Stimulated activated CD4-positive, alpha-beta T cell treated with anti-CD3 and anti-CD28 coated beads, Interleukin-4, amount 100 ng/mL, for 1 hour (primary cell): ENCODE measurements at regions not wholly inside any gene's neighbourhood (a gene's known extent, or its start where the extent isn't known, plus 50 kb on each side); places are given as distances from the start of the nearest gene placed in this dataset.
"Not testable (repeated sequence)": the region's sequence is repeated elsewhere in the genome, so short reads cannot be mapped to it uniquely, and the experiment has no call there.

Experiments
- DNase-seq: peaks from one replicate; pipeline ENCODE4 v3.0.0-alpha.2; 2020

DNA sequence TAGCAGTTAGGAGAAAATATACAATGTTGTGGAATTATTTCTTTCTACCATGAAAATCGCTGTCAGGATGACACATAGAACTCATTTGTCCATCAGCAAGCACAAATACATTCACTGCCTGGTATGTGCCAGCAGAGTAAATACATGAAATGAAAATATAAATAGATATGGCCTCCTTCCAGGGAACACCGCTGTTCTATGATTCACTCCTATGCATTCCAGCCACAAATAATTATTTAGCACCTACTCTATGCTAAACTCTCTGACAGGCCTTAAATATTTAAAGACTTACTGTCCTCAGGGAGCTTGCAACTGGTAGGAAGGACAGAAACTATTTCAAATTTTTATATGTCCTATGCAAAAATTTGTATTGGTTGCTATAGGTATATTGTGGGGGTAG, 975.0 kb upstream of the NCAM2 start:
- no peak for DNase-seq

DNA sequence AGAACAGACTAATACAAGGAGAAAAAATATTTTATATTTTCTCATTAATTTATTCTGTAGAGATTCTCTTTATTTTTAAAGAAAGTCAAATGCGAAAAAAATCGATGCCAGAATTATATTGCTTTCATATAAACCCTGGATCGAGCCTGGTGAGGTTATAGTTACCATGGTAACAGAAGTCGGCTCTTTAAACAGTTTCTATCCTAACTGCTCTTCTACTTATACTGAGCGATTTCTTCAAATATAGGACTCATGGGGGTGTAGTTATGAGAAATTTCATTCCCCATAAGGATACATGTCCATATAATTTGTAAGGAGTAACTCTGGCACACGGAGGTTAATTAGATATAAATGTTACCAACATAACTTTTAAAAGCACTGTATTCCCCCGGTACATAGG, 973.5 kb upstream of the NCAM2 start:
- no peak for DNase-seq

DNA sequence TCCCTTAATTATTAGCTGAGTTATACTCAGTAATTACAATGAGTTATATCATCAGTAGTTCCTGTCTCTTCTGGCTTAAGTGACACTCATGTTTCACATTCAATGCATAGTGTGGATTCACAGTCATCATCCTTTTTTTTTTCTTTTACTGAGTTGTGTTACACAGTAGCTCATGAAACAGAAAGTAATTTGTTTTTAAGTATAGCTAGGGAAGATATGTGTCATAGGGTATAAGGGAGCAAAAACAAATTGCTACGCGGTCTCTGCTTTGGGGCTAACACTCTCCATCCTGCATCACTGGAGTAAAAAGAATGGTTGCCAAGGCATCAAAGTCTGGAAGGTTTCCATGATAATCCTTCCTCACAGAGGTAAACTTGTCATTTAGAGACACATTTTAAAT, 971.7 kb upstream of the NCAM2 start:
- DNase-seq = no peak

DNA sequence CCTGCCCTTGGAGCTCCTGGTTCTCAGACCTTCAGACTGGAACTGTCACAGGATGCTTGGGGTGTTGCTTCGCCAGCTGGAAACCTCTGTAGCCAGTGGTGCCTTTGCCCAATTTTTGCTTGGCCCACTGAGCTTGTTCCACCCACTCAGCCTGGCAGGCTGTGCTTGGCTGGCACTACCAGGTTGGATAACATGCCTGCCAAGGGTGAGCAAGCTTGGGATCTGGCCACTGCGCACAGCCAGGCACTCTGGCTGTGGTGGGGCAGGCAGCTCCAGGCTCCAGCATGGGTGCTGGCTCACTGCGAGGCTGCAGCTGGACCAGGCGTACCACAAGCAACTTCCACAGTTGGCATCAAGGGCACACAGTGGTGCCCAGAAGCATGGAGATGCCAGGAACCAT, 967.8 kb upstream of the NCAM2 start:
- DNase-seq = no peak

DNA sequence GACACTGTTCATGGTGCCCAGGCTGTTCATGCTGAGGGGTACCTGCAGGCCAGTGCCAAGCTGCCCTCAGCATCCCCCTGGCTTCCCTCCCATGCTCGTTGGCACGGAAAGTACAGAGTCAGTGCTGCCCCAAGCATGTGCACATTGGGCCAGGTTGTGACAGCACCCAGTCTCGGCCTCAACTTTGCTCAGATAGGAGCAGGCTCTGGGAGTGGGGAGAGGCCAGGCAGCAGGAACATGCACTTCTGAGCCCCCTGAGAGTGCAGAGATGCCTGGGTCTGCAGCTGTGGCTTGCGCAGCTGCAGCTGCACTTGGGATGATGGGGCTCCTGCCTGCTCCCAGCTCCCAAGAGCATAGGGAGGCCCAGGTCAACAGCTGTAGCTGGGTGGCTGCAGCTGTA, 966.4 kb upstream of the NCAM2 start:
- no peak for DNase-seq

DNA sequence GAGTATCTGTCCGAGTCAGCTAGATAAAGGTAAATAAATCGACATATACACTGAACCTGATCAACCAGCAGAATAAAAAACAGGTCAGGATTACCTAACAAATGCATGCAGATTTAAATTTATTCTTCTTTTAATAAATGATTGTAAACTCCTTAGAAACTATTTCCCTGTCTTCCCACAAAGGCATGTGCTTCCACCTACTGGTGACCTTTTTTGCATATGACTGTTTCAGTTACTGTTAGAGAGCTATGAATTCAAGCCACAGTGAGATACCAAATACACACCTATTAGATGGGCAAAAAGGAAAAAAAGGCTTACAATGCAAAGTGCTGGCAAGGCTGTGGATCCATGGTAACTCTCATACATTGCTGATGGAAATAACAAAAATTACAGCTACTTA, 957.4 kb upstream of the NCAM2 start:
- no peak for DNase-seq

DNA sequence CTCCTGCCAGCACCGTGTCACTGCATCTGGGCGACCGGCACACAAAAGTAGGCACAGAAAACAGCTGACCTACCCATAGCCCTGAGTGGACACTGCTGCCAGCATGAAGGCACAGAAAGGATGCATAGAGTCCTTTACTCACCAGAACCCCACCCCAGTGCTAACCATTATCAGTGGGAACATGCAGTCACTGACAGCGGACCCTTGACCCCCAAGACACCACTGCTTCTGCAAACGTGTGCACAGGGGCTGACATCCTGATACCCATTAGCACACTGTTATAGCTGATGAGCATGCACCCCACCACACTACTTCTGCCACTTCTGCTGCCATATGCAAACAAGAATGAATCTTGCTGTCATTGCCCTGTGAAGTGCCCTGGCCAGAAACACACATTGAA, 953.0 kb upstream of the NCAM2 start:
- no peak for DNase-seq

DNA sequence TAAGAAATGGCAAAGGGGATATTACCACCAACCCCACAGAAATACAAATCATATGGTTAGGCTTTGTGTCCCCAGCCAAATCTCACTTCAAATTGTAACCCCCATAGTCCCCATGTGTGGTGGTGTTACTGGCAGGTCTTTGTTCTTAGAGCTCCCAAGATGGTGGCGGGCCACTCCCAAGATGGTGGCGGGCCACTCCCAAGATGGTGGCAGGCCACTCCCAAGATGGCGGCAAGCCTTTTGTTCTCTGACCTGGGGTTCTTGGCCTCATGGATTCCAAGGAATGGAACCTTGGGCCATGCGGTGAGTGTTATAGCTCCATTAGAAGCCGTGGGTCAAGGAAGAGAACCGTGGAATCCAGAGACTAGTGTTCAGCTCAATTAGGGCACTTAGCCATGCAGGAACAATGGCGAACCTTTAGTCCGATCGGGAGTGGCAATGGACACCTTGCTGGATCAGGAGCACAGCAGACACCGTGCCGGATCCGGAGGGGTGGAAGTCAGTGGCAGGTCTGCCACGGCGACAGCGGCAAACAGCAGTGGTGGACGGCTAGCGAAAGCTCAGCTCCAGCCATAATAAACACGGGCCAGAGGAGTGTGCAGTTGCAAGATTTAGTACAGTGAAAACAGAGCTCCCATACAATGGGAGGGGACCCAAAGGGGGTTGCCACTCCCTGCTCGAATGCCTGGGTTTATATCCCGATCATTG, 949.9 kb upstream of the NCAM2 start:
- not testable (repeated sequence) for DNase-seq

DNA sequence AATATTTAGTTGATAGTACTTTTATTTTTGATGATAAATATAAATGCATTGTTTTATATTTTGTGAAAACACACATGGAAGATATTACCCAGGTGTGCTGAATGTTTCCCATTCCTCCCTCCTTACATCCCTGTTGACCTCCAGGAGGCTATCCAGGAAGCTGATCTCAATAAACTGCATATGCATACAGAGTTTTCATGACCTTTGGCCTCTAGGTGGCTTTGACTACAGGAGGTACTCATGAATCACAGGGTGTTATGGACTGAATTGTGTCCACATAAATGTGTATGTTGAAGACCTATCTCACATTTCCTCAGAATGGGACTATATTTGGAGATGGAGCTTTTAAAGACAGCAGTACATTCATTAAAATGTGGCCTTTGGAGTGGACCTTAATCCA, 914.9 kb upstream of the NCAM2 start:
- no peak for DNase-seq

DNA sequence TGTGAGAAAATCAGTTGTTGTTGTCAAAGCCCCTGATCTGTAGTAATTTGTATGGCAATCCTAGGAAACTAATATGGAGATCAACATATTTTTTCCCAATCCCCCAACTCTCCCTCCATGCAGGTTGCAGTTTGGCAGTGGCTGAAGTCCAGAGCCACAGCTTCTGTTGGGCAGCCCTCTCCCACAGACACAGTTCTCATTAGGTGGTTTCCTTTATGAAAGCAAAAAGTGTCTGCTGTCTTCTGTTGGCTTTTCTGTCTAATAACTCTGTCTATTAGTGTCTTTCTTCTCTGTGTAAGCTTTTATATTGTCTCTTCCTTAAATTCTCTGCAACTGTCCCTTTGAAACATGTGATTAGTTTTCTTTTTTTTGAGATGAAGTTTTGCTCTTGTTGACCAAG, 914.3 kb upstream of the NCAM2 start:
- no peak for DNase-seq

DNA sequence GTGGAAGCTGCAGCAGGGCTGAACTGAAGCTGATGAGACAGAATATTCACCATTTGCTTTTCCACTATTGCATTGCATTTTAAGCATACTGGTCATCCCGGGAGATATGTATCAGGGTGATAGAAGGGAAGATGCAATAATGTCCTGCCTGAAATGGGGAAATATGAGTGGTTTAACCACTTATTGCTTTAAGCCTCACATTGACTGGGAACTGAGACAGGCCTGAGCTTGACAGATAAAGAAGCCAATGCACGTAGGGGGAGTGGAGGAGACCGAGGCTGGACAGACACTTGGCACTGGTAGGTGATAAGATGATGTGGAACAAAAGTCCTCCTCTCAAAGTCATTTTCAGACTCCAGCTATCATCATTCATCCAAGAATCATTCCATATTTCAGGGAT, 911.7 kb upstream of the NCAM2 start:
- no peak for DNase-seq

DNA sequence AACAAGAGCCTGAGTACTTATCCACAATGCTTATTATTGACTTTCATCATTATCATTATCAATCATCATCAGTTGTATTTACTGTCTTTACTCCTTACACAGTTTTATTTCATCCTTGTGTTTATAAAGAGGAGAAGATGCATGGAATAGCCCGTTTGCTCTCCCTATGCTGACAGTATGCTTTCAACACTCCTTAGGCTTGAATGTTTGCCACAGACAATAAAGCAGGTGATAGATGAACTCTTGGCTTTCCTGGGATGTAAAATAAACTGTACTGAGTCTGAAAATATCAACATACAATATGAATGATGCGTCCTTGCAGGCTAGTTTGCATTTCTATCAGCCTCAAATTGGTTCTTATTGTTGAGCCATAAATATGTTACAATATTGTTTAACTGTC, 891.8 kb upstream of the NCAM2 start:
- no peak for DNase-seq

DNA sequence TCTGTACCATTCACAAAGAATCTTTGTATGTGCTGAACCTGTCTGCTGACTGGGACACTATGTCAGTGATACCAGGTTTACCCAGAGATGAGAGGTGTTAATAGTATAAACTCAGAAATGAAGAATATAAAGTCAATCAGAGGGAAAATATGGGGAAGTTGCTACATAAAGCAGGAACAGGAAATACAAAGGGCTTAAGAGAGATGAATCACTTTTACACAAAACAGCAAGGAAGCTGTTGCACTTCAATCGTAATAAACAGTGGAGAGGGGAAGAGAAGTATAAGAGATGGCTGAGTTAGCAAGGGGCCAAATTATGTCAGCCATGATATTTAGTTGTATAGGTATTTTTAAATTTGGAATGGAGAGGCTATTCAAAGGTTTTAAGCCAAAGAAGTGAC, 890.2 kb upstream of the NCAM2 start:
- DNase-seq = no peak

DNA sequence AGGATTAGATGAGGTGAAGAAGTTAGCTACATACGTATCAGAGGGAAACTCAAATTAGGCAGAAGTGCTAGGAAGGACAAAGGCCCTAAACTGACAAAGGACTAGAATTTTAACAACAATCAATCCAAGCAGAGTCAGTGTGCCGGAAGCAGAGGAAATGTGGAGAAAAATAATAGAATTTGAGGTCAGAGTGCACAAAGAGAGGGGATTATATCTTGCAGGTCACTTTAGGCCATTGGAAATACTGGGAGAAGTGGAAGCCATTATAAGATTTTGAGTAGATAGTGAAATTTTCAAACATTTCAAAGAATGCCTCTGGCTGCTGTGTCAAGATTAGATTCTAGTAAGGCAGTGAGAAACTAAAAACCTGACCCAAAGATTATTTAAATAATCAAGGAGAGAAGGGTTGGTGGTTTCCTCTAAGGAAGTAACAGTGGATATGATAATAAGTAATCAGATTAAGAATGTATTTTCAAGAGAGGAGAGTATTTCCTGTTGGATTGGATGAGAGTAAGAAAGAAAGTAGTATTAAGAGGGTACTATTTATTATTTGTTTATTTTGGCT, 889.2 kb upstream of the NCAM2 start:
- DNase-seq = no peak

DNA sequence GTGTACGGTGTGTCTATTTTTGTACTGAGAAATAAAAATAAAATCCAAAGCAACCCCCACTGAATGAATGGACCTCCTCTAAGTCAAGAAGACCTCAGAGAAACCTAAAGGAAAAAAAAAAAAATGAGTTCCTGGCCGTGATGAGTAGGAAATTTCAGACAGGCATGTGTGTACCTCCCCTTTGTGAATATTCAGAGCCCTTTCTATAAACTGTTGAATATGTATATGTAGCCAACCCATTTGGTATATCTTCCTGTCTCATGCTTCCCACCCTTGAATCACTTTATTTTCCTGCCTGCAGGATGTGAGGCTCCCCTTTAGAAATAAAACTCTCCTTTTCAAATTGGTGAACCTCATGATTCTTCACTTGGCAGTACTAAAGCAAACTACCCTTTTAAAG, 887.8 kb upstream of the NCAM2 start:
- no peak for DNase-seq

DNA sequence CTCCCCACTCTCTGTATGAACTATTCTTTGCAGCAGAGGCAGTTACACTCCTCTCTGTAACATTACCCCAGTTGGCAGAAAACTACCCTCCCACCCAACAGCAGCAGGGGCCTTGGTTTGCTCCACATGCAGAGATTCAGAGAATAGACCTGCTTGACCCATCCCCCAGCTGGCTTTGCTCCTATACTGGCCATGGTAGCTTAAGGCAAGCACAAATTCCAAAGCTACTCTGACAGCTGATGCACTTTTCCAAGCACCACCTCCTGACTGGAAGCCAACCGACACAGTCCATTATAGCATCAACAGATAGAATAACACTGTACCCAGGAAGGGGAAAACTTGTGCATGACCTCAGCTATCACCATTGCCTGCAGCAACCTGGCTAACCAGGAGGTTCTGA, 846.5 kb upstream of the NCAM2 start:
- no peak for DNase-seq

DNA sequence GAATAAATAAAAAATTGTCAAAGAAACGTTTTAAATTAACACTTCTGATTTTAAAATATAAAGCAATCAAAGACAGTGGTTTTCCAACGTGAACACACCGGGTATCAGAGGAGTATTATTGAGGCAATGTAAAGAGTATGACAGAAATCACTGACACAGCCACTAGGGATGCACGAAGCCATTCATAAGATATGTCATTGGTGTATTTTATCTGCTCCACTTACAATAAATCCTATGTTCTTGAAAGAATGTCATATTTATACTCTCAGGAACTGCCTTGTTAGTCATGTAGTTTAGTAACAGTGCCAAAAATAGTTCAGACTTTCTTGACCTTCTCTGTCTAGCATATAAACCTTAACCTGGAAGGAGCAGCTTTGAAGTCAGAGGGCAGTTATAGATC, 835.0 kb upstream of the NCAM2 start:
- DNase-seq = no peak

DNA sequence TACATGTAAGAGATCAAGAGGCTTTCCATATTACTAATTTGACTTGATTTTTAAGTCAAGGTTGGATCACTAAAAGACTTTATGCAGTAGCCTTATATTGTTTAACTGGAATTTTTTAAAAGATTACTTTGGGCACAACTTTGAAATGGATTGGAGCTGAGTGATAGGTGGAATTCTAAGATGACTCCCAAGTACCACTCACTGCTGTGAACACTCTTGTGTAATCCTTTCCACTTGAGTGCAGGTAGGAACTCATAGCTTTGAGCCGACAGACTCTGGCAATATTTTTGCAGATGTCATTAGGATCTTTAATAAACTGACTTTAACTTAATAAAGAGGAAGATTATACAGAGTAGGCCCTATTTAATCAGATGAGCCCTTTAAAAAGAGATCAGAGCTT, 831.1 kb upstream of the NCAM2 start:
- DNase-seq = no peak

DNA sequence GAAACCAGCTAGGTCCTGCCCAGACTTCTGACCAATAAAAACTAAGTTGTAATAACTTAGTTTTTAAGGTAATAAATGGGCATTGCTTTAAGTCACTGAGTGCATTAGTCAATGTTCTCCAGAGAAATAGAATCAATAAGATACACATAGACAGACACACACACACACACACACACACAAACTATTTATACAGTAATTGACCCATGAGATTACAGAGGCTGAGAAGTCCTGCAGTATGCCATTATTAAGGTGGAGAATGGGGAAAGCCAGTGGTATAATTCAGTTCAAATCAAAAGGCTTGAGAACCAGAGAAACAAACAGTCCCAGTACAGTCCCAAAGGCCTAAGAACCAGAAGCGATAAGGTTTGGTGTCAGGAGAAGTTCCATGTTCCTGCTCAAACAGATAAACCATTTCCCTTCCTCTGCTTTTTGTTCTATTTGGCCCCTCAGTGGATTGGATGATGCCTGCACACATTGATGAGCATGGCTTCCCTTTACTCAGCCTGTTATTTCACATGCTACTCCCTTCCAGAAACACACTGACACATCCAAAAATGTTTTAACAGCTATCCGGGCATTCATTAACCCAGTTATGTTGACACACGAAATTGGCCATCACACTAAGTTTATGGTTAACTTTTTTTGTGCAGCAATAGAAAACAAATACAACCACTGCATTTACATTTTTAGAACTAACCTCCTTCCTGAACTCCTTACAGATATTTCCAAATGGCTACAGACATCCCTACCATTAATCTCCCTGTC, 828.2 kb upstream of the NCAM2 start:
- no peak for DNase-seq

DNA sequence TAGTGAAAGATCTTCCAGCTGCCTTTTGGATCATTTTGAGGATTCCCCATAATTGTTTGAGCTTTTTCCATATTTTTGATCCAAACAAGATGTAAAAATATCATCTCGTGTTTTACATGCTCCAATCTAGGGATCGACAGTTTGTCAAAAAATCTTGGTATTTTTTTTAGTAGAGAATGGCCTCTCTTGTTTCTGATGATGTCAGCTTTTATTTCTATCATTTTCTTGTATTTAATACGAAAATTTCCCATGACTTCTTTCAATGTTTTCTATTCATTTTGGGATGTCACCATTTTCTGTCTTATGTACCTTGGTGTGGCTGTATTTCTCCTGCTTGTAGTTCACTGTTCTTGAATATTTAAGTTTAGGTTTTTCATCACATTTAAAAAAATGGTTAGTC, 812.0 kb upstream of the NCAM2 start:
- no peak for DNase-seq

DNA sequence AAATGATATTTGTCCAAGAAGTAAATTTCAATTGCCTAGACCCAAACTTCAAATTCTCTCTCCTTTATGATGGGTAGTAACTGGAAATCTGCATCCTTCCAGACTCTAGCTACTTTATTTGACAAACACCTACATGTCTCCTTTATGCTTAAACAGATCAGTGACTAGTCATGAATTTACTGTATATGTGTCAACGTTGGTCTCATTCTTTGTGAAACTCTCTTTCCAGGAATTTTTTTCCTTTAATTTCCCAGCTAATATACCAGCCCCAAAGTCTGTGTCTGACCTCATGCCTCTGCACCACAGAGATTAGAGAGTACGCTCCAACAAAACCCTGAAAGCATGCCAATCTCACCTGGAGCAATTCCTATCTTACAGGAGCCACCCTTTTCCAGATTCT, 811.2 kb upstream of the NCAM2 start:
- DNase-seq = no peak

DNA sequence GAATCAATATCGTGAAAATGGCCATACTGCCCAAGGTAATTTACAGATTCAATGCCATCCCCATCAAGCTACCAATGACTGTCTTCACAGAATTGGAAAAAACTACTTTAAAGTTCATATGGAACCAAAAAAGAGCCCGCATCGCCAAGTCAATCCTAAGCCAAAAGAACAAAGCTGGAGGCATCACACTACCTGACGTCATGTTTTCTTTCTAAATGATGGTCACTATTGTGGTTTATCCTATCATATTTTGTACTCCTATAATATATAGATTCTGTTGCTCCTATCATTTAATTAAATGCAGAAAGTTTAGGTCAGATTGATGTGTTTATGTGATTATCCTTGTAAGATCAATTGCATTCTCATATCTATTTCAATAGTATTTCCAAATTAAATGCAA, 796.9 kb upstream of the NCAM2 start:
- not testable (repeated sequence) for DNase-seq

DNA sequence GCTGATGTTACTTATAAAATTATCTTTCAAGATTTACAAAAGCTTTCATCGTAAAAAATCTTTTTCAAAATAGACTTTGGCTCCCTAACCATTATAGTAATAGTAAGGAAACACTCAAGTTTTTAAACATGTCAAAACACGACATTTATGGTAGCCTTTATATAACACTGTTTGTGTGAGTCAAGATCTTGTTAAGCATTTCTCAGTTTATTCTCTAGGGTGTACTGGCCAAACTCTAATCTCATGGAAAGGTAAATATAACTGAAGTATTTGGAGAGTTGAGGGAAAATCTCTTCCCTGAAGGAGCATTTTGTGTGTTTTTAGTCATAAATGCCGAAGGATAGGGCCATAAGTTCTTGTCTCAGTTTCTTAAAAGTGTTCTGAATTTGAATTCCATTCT, 790.9 kb upstream of the NCAM2 start:
- DNase-seq = no peak

DNA sequence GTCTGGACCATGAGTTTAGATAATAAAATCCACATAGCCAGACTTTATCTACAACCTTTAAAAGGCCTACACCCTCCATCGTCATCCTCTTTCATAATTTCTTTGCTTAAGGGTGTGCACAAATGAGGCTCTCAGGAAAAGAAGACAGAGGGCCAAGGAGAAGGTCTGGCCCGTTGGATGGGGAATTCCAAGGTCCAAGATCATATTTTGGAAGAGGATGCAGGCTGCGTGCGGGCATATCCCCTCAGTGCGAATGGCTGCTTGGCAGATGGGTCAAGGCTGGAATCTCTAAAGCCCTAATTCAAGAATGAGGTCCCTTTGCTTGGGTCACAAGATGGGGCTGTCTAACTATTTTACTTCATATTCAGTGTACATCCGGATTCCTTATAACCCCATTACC, 782.2 kb upstream of the NCAM2 start:
- DNase-seq = no peak

DNA sequence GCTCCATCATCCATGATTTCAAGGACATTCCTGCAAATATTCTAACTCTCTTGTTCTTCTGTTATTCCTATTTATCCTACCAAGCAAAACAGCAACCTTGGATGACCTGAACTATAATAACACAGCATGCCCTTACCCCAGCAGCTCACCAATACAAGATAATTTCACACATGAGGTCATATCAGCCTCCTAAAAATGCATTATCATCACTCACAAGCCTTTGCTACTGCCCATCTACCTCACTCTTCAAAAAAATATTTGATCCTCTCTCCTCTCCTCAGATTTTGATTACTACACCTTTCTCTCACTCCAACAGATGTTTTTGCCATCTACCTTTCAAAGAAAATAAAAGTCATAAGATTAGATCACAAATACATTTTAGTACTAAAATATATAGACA, 777.6 kb upstream of the NCAM2 start:
- DNase-seq = no peak
